ENCODE measurements at regions not wholly inside any gene's neighbourhood (a gene's known extent, or its start where the extent isn't known, plus 50 kb on each side); places are given as distances from the start of the nearest gene placed in this dataset.

DNA sequence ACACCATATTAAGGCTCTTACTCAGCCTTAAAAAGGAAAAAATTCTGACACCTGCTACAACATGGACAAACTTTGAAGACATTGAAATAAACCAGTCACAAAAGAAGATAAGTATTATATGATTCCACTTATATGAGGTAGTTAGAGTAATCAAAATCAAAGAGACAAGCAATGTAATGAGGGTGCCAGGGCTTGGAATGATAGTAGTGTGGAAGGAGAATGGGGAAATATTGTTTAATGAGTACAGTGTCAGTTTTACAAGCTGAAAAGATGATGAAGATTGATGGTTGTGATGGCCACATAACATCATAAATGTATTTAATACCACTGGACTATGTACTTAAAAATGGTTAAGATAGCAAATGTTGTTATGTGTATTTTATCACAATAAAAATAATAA is 485.7 kb downstream of the SPATA31D1 start:
- TF ChIP-seq KDM5A (IDR thresholded peaks at IDR 0.05) (no peak), POLR2A (IDR thresholded peaks at IDR 0.05; ENCODE audit: low read length) (no peak), MAFK (IDR thresholded peaks at IDR 0.05; ENCODE audit: partially characterized antibody) (no peak), JUNB (IDR thresholded peaks at IDR 0.05) (no peak), CTCF (IDR thresholded peaks at IDR 0.05) (no peak), SMC3 (IDR thresholded peaks at IDR 0.05) (no peak), ELK1 (IDR thresholded peaks at IDR 0.05; ENCODE audit: low read depth, low read length) (no peak), RFX5 (IDR thresholded peaks at IDR 0.05) (no peak), NPAS2 (CRISPR knock-in tag; IDR thresholded peaks at IDR 0.05; ENCODE audit: borderline replicate concordance) (no peak), RARB (CRISPR knock-in tag; IDR thresholded peaks at IDR 0.05) (no peak), POLR2AphosphoS2 (conservative IDR thresholded peaks at IDR 0.05; ENCODE audit: low read length) (no peak), RAD21 (conservative IDR thresholded peaks at IDR 0.05 in 1 of 2, IDR thresholded peaks at IDR 0.05 in 1 of 2) (no peak), SREBF2 (IDR thresholded peaks at IDR 0.05) (no peak)

All from A549 (cell line).